Stimulated activated CD4-positive, alpha-beta T cell treated with anti-CD3 and anti-CD28 coated beads, Interleukin-1b, Interleukin-23, amount 100 ng/mL, for 4 hours (primary cell): ENCODE measurements at regions not wholly inside any gene's neighbourhood (a gene's known extent, or its start where the extent isn't known, plus 50 kb on each side); places are given as distances from the start of the nearest gene placed in this dataset.
"Not testable (repeated sequence)": the region's sequence is repeated elsewhere in the genome, so short reads cannot be mapped to it uniquely, and the experiment has no call there.

Experiments
- DNase-seq, 2 donors: peaks; one replicate each; pipeline ENCODE4 v3.0.0-alpha.2; 2020; ENCODE audit warnings: low read depth in 2 of 2

DNA sequence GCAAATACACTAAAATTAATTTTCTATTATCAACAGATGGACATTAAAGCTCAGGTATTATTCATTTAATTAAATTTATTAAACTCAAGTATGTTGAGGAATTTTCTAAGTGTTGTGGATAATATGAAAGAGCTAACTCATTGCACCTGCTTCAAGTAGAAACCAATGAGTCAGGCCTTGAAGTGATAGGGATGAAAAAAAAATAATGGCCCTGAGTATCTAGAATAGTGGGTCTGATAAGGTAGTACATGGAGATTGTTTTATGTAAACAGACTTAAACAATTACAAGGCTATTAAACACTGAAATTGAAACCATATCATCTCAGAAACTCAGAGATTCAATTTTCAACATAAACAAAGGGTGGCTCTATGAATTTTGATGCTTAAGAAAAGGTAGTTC lies 857.1 kb upstream of the GBE1 start:
- no peak for DNase-seq

- no peak for DNase-seq
These were observed 848.8 kb upstream of the GBE1 start for GRCh38 chr3:82610236-82610635.

- no peak for DNase-seq
These were observed 845.9 kb upstream of the GBE1 start for GRCh38 chr3:82607391-82607790.

- no peak for DNase-seq
These were observed 835.4 kb upstream of the GBE1 start for GRCh38 chr3:82596805-82597204.

GRCh38 chr3:82595530-82595929 lies 834.1 kb upstream of the GBE1 start:
- no peak for DNase-seq

DNA sequence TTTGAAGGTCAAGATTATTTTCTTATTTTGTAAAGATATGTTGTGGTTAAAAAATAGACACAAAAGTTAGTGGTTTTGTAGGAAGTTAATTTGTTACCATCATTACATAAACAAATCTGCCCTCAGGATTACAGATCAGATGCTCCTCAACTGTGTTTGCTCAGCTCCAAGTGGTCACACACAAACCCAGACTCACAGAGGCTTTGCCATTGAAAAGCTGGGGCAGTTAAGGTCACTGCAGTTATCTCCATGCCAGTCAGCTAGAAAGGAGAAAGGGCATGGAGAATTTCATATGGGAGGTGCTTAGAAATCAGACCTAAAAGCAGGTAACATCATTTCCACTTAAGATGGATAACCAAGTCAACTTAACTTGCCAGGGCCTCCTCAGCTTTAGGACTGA lies 825.7 kb upstream of the GBE1 start:
- DNase-seq, result no peak

DNA sequence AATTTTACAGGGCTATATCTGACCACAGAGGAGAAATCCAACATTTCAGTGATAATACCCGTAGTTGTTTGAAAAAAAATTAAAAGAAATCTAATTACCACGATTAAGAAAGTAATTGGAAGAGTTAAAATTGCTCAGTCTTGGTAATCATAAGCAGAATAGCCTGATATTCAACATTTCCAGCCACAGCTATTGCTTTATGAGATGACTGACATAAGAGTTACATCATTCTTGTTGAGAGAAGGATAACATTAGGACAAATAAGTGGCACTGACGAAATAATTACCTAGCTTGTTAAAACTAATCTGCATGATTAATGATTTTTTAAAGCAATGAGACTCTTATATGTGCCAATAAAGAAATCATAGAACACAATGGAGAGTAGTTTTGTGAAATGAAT lies 825.0 kb upstream of the GBE1 start:
- DNase-seq, result no peak

DNA sequence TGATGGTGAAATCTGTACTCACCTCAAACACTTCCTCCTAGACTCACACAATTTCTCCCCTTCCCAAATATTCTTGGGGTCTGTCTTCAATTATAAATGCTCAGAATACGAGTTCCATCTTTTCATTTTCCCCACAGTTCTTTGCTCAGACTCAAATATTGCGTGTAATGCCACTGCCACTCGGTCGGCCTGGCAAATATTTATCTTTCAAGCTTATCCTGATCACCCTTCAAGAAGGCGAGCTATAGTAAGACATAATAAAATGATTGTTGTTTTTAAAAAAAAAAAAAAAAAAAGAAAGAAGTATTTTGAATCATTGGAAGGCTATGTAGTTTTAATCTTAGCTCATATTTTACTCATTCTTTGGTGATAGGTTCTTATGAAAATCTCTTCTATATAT lies 824.6 kb upstream of the GBE1 start:
- DNase-seq, result not testable (repeated sequence)

- DNase-seq, result not testable (repeated sequence)
These were observed 824.1 kb upstream of the GBE1 start for GRCh38 chr3:82585591-82585990.

DNA sequence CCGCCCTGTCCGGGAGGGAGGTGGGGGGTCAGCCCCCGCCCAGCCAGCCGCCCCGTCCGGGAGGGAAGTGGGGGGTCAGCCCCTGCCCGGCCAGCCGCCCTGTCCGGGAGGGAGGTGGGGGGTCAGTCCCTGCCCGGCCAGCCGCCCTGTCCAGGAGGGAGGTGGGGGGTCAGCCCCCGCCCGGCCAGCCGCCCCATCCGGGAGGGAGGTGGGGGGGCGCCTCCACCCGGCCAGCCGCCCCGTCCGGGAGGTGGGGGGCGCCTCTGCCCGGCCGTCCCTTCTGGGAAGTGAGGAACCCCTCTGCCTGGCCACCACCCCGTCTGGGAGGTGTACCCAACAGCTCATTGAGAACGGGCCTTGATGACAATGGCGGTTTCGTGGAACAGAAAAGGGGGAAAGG lies 823.4 kb upstream of the GBE1 start:
- DNase-seq, result not testable (repeated sequence)

DNA sequence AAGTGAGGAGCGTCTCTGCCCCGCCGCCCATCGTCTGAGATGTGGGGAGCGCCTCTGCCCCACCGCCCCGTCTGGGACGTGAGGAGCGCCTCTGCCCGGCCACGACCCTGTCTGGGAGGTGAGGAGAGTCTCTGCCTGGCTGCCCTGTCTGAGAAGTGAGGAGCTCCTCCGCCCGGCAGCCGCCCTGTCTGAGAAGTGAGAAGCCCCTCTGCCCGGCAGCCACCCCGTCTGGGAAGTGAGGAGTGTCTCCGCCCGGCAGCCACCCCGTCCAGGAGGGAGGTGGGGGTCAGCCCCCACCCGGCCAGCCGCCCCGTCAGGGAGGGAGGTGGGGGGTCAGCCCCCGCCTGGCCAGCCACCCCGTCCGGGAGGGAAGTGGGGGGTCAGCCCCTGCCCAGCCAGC lies 823.0 kb upstream of the GBE1 start:
- DNase-seq, result not testable (repeated sequence)

- no peak for DNase-seq
These were observed 819.9 kb upstream of the GBE1 start for GRCh38 chr3:82581350-82581749.

DNA sequence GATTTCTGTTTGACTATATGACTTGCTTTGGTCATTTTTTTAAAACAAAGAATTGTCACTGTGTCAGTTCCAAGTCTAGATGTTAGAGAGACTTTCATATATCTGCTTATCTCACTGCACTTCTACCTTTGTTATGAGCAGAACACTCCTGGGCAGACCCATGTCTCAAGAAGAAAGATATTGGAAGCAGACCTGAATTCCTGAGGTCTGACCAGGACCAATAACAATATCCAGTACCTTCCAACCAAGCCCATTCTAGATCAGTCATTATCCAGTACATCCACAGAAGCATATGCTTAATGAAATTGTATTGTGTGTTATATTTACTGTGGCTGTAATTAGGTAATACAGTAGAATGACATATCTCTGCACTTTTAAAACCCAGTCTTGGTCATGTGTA lies 811.3 kb upstream of the GBE1 start:
- DNase-seq, result no peak

GRCh38 chr3:82568776-82569338 lies 807.4 kb upstream of the GBE1 start:
- no peak for DNase-seq

DNA sequence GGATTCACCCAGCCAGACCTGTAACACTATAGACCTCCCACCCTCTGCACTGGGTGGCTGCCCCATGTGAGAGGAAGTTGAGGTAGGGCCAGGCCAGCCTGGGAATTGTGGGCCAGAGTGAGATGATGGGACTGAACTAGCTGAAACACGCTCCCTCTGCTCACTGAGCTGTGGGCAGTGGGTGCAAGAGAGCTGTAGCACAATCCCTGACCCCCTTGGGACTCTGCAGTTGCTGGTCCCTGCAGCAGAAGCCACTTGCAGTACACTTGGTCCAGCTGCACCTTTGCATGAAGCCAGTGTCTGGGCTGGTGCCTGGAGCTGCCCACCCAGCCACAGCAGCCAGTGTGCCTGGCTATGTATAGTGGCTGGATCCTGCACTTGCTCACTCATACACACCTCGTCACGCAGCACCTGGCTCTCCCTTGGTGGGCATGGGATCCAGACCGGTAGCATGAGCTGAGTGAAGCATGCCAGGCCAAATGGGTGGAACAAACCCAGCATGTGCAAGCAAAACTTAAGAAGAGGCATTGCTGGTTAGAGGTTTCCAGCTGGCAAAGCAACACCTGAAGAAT lies 805.7 kb upstream of the GBE1 start:
- no peak for DNase-seq

DNA sequence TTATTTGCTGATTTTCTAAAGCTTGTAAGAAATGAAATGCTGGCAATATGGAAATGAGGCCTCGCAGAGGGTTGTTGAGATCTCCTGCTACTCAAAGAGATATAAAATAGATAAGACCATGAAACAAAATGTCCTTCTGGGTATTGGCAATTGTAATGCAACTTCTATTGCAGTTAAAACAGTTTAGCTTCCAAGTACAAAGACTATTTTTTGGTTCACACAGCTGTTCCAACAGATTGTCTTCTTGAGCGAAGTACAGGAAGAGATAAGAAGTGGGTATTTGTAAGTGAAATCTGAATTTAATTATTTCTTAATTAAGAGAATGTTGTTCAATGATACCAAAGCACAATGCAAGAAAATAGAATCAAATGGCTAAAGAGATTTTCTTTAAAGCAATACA lies 801.5 kb upstream of the GBE1 start:
- DNase-seq, result no peak

- DNase-seq, result no peak
These were observed 800.3 kb upstream of the GBE1 start for GRCh38 chr3:82561784-82562183.

DNA sequence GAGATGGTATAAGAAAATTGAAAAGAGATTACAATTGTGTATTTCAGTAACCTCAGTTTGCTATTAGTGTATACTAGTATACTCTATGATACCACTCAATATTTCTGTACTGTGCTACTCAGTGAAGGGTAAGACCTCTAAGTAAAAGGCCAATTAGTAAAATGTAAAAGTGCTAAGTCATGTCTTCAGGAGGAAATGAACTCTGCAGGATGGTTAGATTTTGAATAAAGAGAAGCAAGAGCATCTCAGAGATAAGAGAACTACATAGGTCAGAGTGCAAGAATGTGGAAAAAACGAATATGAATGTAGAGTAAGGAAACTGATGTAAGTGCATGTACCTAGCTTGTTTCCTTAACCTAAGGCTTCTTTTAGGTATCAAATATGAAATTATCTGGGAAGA lies 796.6 kb upstream of the GBE1 start:
- DNase-seq, result no peak

DNA sequence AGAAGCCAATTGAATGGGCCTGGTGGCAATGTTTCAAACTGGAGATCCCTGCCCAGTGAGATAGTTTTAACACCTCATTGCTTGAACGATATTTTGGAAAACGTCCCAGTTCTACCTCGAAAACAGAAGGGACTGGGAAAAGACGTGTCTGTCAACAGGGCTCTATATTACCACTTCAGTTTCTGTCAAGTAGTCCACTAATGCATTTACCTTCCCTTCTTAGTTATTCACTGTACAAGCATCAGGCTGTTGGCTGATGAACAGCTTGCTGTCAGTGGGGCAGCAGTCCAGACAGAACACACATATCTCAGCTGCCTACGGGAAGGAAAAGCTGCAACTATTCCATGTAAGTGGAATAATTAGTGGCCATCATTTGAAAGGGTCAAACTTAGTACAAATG lies 794.7 kb upstream of the GBE1 start:
- no peak for DNase-seq

GRCh38 chr3:82542556-82542955 lies 781.1 kb upstream of the GBE1 start:
- DNase-seq, result not testable (repeated sequence)

DNA sequence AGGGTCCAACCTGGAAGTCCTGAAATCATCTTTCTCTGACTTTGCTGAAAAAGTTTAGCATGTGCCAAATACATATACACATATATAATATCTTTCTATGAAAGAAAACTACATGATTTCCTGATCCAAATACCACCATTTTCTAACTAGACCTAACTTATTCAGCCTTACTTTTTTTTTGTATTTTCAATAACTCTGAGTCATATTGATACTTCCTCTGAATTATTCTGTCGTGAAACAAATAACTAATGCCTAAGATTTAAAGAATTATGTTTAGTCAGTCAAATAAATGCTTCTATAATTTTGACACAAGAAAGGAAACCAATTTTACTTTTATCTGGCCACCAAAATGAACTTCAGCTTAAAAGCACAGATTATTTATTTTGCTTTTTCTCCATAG lies 760.2 kb upstream of the GBE1 start:
- DNase-seq, result no peak

GRCh38 chr3:82520846-82521245 lies 759.4 kb upstream of the GBE1 start:
- DNase-seq, result no peak

- DNase-seq, result no peak
These were observed 748.6 kb upstream of the GBE1 start for GRCh38 chr3:82509951-82510603.
